KBM-7 (cell line): ENCODE measurements at regions not wholly inside any gene's neighbourhood (a gene's known extent, or its start where the extent isn't known, plus 50 kb on each side); places are given as distances from the start of the nearest gene placed in this dataset.
"Not testable (repeated sequence)": the region's sequence is repeated elsewhere in the genome, so short reads cannot be mapped to it uniquely, and the experiment has no call there.

Source experiments
- DNase-seq: peaks from one replicate; pipeline ENCODE4 v3.0.0-alpha.2; 2015
- in situ Hi-C: fragments of 300-500 bp; cut with MboI; formaldehyde crosslinking; loops from 2 replicates; pipeline ENCODE4 v1.14.3; 2020; ENCODE audit warnings: low sequenced_read_pairs, low pct_unique_long_range_greater_than_20kb, mixed read lengths

GRCh38 chr22:25472382-25472781, 92.1 kb upstream of the GRK3 start:
- in situ Hi-C loops, result no loop called here
- no peak for DNase-seq

GRCh38 chr22:25475257-25476022, 89.0 kb upstream of the GRK3 start:
- in situ Hi-C loops, result no loop called here
- DNase-seq, result peak; percentile 65

- DNase-seq, result no peak
- in situ Hi-C loops, result no loop called here
Observed at GRCh38 chr22:25477358-25477757, 87.1 kb upstream of the GRK3 start.

- DNase-seq, result no peak
- in situ Hi-C loops, result no loop called here
Observed at GRCh38 chr22:25478111-25478510, 86.4 kb upstream of the GRK3 start.

GRCh38 chr22:25478528-25478927, 85.9 kb upstream of the GRK3 start:
- in situ Hi-C loops, result no loop called here
- no peak for DNase-seq

GRCh38 chr22:25480868-25481267, 83.6 kb upstream of the GRK3 start:
- in situ Hi-C loops, DNase-seq: not testable (repeated sequence)

GRCh38 chr22:25482091-25482760, 82.2 kb upstream of the GRK3 start:
- DNase-seq, result no peak
- in situ Hi-C loops, result no loop called here

GRCh38 chr22:25482868-25483639, 81.4 kb upstream of the GRK3 start:
- in situ Hi-C loops, result no loop called here
- no peak for DNase-seq

- in situ Hi-C loops, result no loop called here
- DNase-seq, result no peak
Observed at GRCh38 chr22:25483931-25484330, 80.5 kb upstream of the GRK3 start.

- in situ Hi-C loops, result no loop called here
- no peak for DNase-seq
Observed at GRCh38 chr22:25484521-25485315, 79.8 kb upstream of the GRK3 start.

- in situ Hi-C loops, result no loop called here
- no peak for DNase-seq
Observed at GRCh38 chr22:25485626-25486545, 78.6 kb upstream of the GRK3 start.

- in situ Hi-C loops, result no loop called here
Observed at GRCh38 chr22:25487508-25487907, 77.0 kb upstream of the GRK3 start.

GRCh38 chr22:25488244-25489020, 76.0 kb upstream of the GRK3 start:
- in situ Hi-C loops, result no loop called here
- no peak for DNase-seq

More at GRCh38 chr22:25487508-25487907, 77.0 kb upstream of the GRK3 start:
- no peak for DNase-seq

- in situ Hi-C loops, result no loop called here
Observed at GRCh38 chr22:25489947-25490346, 74.5 kb upstream of the GRK3 start.

GRCh38 chr22:25490896-25491295, 73.6 kb upstream of the GRK3 start:
- in situ Hi-C loops, result no loop called here
- DNase-seq, result no peak

More at GRCh38 chr22:25489947-25490346, 74.5 kb upstream of the GRK3 start:
- DNase-seq, result no peak

- in situ Hi-C loops, result no loop called here
- DNase-seq, result no peak
Observed at GRCh38 chr22:25492162-25492561, 72.3 kb upstream of the GRK3 start.

GRCh38 chr22:25492841-25493734, 71.4 kb upstream of the GRK3 start:
- DNase-seq, result no peak
- in situ Hi-C loops, result no loop called here
